ENCODE measurements at regions not wholly inside any gene's neighbourhood (a gene's known extent, or its start where the extent isn't known, plus 50 kb on each side); places are given as distances from the start of the nearest gene placed in this dataset.

GRCh38 chr3:98692787-98693473 is 70.2 kb upstream of the ST3GAL6 start:
- no peak overlapping the region for H3K9ac ChIP-seq (ENCODE audit: low read depth, low read length)

More at GRCh38 chr3:98692787-98693473, 70.2 kb upstream of the ST3GAL6 start:
- no peak overlapping the region for H4K8ac ChIP-seq (ENCODE audit: low read depth in 2 of 2, low read length in 2 of 2)
- H3K4ac ChIP-seq (ENCODE audit: low read depth, low read length), result no peak overlapping the region
- H3K9me3 ChIP-seq (ENCODE audit: control insufficient read depth, insufficient read depth, low read length), result no peaks in the 10 kb centered on the region
- in situ Hi-C loops (cut with MboI; ENCODE audit: low sequenced_read_pairs) (no loop called here), dilution Hi-C loops (cut with HindIII; ENCODE audit: low sequenced_read_pairs, unreplicated experiment) (no loop called here), intact Hi-C loops (cut with micrococcal nuclease) (no loop called here)
- H3K4me1 ChIP-seq (ENCODE audit: control insufficient read depth, insufficient read depth, low read length), result peaks cover 2% of the 10 kb centered on the region; the same call in 1 of the 2 replicates
- no peak for TF ChIP-seq FOS (IDR thresholded peaks at IDR 0.05; ENCODE audit: low read depth, low read length)
- TF ChIP-seq MAFK (IDR thresholded peaks at IDR 0.05; ENCODE audit: low read depth, low read length), result no peak
- TF ChIP-seq, protein P1, sequence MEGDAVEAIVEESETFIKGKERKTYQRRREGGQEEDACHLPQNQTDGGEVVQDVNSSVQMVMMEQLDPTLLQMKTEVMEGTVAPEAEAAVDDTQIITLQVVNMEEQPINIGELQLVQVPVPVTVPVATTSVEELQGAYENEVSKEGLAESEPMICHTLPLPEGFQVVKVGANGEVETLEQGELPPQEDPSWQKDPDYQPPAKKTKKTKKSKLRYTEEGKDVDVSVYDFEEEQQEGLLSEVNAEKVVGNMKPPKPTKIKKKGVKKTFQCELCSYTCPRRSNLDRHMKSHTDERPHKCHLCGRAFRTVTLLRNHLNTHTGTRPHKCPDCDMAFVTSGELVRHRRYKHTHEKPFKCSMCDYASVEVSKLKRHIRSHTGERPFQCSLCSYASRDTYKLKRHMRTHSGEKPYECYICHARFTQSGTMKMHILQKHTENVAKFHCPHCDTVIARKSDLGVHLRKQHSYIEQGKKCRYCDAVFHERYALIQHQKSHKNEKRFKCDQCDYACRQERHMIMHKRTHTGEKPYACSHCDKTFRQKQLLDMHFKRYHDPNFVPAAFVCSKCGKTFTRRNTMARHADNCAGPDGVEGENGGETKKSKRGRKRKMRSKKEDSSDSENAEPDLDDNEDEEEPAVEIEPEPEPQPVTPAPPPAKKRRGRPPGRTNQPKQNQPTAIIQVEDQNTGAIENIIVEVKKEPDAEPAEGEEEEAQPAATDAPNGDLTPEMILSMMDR (conservative IDR thresholded peaks at IDR 0.05; ENCODE audit: low read depth, low read length), result no peak
- no peak for TF ChIP-seq CHD1 (IDR thresholded peaks at IDR 0.05; ENCODE audit: low read depth, low read length)
- no peak for TF ChIP-seq BHLHE40 (IDR thresholded peaks at IDR 0.05; ENCODE audit: low read depth, low read length)
- no peak for TF ChIP-seq NFE2L2 (IDR thresholded peaks at IDR 0.05; ENCODE audit: low read depth, low read length)
- TF ChIP-seq POLR2A (IDR thresholded peaks at IDR 0.05; ENCODE audit: low read depth, low read length), result no peak
- TF ChIP-seq, protein P2, sequence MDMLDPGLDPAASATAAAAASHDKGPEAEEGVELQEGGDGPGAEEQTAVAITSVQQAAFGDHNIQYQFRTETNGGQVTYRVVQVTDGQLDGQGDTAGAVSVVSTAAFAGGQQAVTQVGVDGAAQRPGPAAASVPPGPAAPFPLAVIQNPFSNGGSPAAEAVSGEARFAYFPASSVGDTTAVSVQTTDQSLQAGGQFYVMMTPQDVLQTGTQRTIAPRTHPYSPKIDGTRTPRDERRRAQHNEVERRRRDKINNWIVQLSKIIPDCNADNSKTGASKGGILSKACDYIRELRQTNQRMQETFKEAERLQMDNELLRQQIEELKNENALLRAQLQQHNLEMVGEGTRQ (IDR thresholded peaks at IDR 0.05; ENCODE audit: low read depth, low read length), result no peak
- TF ChIP-seq RAD21 (IDR thresholded peaks at IDR 0.05; ENCODE audit: low read length), result no peak
- TF ChIP-seq CEBPB (IDR thresholded peaks at IDR 0.05; ENCODE audit: low read depth, low read length), result no peak
- TF ChIP-seq SMC3 (IDR thresholded peaks at IDR 0.05; ENCODE audit: low read depth, low read length), result no peak
- TF ChIP-seq RFX5 (IDR thresholded peaks at IDR 0.05; ENCODE audit: low read depth, low read length), result no peak
- no peak for TF ChIP-seq MAZ (IDR thresholded peaks at IDR 0.05; ENCODE audit: borderline replicate concordance, low read depth, low read length)
- TF ChIP-seq RCOR1 (IDR thresholded peaks at IDR 0.05; ENCODE audit: insufficient replicate concordance, low read length), result no peak
- TF ChIP-seq ELK1 (IDR thresholded peaks at IDR 0.05; ENCODE audit: borderline replicate concordance, low read depth, low read length), result no peak
- TF ChIP-seq MXI1 (IDR thresholded peaks at IDR 0.05; ENCODE audit: borderline replicate concordance, low read depth, low read length), result no peak
- ChIA-PET POLR2A (ENCODE audit: unreplicated experiment) (no interaction called here), CTCF (no interaction called here)
- no peak overlapping the region for H2BK15ac ChIP-seq (ENCODE audit: low read depth, low read length)
- 100% methylated on average over 1 of the region's 4 CpGs; no CpG with 5 or more reads in 1 of the 2 experiments for WGBS, 2 experiments (ENCODE audit: extremely low coverage in 2 of 2, insufficient read length in 1 of 2)
- H4K91ac ChIP-seq (ENCODE audit: insufficient read depth, low read depth, low read length), result no peak overlapping the region
- no peak for ATAC-seq (ENCODE audit: low read depth)
- no peak overlapping the region for H3K23ac ChIP-seq (ENCODE audit: low read depth, low read length)
- no peaks in the 10 kb centered on the region for H4K20me1 ChIP-seq (ENCODE audit: insufficient read depth, low read length)
- no peak overlapping the region for H2AK5ac ChIP-seq (ENCODE audit: low read depth, low read length)
- H3K27me3 ChIP-seq (ENCODE audit: control insufficient read depth, insufficient read depth, low read length), result no peaks in the 10 kb centered on the region
- no peak for DNase-seq
- no peak overlapping the region for H3K4me3 ChIP-seq (ENCODE audit: insufficient read depth, low read depth, low read length)
- H3K79me1 ChIP-seq (ENCODE audit: low read depth in 1 of 2, low read length in 2 of 2), result no peaks in the 10 kb centered on the region
- no peak overlapping the region for H2BK5ac ChIP-seq (ENCODE audit: low read depth, low read length, poor library complexity, severe bottlenecking)
- no peaks in the 10 kb centered on the region for H3K36me3 ChIP-seq (ENCODE audit: control insufficient read depth, insufficient read depth, low read length)
- no peak overlapping the region for H2BK120ac ChIP-seq (ENCODE audit: low read depth, low read length)
- no peak overlapping the region for H3K4me2 ChIP-seq (ENCODE audit: low read depth, low read length)
- no peak overlapping the region for H2AK9ac ChIP-seq (replicated peaks; ENCODE audit: low read depth, low read length, poor library complexity)
- H3K14ac ChIP-seq (replicated peaks; ENCODE audit: low read depth, low read length), result no peak overlapping the region
- H4K5ac ChIP-seq (ENCODE audit: low read depth, low read length), result no peak overlapping the region
- no peak overlapping the region for H3K18ac ChIP-seq (ENCODE audit: low read depth, low read length)
- no peak overlapping the region for H3K27ac ChIP-seq (ENCODE audit: insufficient read depth, low read length)
- H2BK20ac ChIP-seq (ENCODE audit: low read depth, low read length), result no peak overlapping the region; the same call in 1 of the 2 replicates
- no TSS peak for BruUV-seq (replicated peaks)
- H3K9me1 ChIP-seq (ENCODE audit: insufficient read depth, low read length), result no peaks in the 10 kb centered on the region
- H3K56ac ChIP-seq (ENCODE audit: extremely low read depth, insufficient read depth, low read length), result no peak overlapping the region
- no peak overlapping the region for H2AFZ ChIP-seq (replicated peaks; ENCODE audit: low read length, poor library complexity)
